Fibroblast of lung (primary cell): ENCODE measurements at regions not wholly inside any gene's neighbourhood (a gene's known extent, or its start where the extent isn't known, plus 50 kb on each side); places are given as distances from the start of the nearest gene placed in this dataset.

Experiments
- EZH2 ChIP-seq: IDR thresholded peaks from 2 replicates; pipeline ENCODE4 v1.5.1; 2012; ENCODE audit warnings: low read length, control low read depth, mild to moderate bottlenecking; ENCODE audit errors: missing control alignments
- TF ChIP-seq, protein P1 (sequence below), 2 donors: IDR thresholded peaks in 1 of 2; conservative IDR thresholded peaks in 1 of 2; 1 replicate in 1 of 2; 2 replicates in 1 of 2; pipeline ENCODE4 v1.5.1; 2011 to 2012; ENCODE audit warnings: low read length in 2 of 2, control low read depth in 1 of 2, inconsistent platforms in 1 of 2, low read depth in 1 of 2, mild to moderate bottlenecking in 1 of 2

DNA sequence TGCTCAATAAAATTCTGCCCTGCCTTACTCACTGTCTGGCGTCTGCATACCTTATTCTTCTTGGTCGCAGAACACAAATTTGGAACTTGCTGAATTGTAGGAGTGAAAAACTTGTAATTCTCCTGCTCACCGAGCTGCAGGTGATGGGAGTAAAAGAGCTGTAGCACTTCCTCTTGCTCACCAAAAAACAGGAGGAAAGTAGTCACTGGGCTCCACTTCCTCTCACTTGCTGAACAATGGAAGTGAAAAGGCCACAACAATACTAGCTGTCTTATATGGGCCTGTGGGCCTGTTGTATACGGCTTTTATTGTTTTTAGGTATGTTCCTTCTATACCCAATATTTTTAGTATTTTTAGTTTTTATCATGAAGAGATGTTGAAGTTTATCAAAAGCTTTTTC, 978.7 kb downstream of the SLITRK5 start:
- TF ChIP-seq, protein P1, sequence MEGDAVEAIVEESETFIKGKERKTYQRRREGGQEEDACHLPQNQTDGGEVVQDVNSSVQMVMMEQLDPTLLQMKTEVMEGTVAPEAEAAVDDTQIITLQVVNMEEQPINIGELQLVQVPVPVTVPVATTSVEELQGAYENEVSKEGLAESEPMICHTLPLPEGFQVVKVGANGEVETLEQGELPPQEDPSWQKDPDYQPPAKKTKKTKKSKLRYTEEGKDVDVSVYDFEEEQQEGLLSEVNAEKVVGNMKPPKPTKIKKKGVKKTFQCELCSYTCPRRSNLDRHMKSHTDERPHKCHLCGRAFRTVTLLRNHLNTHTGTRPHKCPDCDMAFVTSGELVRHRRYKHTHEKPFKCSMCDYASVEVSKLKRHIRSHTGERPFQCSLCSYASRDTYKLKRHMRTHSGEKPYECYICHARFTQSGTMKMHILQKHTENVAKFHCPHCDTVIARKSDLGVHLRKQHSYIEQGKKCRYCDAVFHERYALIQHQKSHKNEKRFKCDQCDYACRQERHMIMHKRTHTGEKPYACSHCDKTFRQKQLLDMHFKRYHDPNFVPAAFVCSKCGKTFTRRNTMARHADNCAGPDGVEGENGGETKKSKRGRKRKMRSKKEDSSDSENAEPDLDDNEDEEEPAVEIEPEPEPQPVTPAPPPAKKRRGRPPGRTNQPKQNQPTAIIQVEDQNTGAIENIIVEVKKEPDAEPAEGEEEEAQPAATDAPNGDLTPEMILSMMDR (conservative IDR thresholded peaks at IDR 0.05 in 1 of 2, IDR thresholded peaks at IDR 0.05 in 1 of 2; ENCODE audit: low read depth in 1 of 2, low read length in 2 of 2), result no peak
- no peak for TF ChIP-seq EZH2
